D721Med (cell line): ENCODE measurements at regions not wholly inside any gene's neighbourhood (a gene's known extent, or its start where the extent isn't known, plus 50 kb on each side); places are given as distances from the start of the nearest gene placed in this dataset.
"Not testable (repeated sequence)": the region's sequence is repeated elsewhere in the genome, so short reads cannot be mapped to it uniquely, and the experiment has no call there.

Experiments used
- DNase-seq: peaks from one replicate; pipeline ENCODE4 v3.0.0; 2011; ENCODE audit warnings: low spot score; ENCODE audit not compliant: insufficient read length
- FAIRE-seq: peaks from 2 replicates; lab custom pipeline; 2011; peaks lifted over from hg19 to GRCh38; lab: Jason Lieb, UNC
- TF ChIP-seq, protein P1 (sequence below): IDR thresholded peaks from 2 replicates; pipeline ENCODE4 v1.5.1; 2012; ENCODE audit warnings: mild to moderate bottlenecking, control low read depth; ENCODE audit not compliant: insufficient read depth; ENCODE audit errors: missing control alignments

DNA sequence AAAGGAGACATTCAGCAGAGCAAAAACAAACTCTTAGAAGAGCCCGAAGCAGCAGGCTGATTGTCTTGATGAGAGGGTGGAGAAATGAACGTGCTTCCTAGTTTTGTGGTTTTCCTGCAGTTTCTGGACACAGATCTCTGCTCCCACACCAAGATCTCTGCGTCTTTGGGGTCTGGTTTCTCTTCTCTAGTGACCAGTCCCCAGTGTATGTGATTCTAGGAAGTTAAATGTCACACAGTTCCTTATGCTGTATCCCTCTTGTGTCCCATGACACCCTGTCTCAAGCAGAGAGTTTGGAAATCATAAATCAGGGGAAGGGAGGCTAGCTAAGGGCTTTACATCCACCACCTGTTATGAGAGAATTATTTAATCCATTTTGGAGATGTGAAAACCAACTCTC lies 55.4 kb upstream of the KLF14 start:
- no peak for FAIRE-seq
- TF ChIP-seq, protein P1, sequence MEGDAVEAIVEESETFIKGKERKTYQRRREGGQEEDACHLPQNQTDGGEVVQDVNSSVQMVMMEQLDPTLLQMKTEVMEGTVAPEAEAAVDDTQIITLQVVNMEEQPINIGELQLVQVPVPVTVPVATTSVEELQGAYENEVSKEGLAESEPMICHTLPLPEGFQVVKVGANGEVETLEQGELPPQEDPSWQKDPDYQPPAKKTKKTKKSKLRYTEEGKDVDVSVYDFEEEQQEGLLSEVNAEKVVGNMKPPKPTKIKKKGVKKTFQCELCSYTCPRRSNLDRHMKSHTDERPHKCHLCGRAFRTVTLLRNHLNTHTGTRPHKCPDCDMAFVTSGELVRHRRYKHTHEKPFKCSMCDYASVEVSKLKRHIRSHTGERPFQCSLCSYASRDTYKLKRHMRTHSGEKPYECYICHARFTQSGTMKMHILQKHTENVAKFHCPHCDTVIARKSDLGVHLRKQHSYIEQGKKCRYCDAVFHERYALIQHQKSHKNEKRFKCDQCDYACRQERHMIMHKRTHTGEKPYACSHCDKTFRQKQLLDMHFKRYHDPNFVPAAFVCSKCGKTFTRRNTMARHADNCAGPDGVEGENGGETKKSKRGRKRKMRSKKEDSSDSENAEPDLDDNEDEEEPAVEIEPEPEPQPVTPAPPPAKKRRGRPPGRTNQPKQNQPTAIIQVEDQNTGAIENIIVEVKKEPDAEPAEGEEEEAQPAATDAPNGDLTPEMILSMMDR = no peak

DNA sequence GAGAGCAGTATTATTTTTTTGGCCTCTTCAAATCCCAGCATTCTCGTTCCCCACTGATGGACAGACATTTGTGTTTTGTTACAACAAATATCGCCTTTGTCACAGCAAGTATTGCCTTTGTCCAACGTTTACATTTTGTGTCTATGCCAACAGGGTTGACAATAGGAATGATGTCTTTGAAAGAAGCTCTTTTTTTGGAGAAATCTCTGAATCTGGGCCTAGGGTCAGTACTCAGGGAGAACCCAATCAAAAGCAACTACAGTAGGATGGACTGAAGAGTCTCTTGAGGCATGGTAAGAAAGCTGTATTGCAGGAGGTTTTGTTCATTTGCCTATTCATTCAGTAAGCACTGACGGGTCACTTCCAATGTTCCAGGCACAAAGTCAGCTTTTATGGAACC lies 57.7 kb upstream of the KLF14 start:
- DNase-seq = no peak
- no peak for FAIRE-seq
- TF ChIP-seq, protein P1 = no peak

More for the DNA sequence above, 55.4 kb upstream of the KLF14 start:
- no peak for DNase-seq

DNA sequence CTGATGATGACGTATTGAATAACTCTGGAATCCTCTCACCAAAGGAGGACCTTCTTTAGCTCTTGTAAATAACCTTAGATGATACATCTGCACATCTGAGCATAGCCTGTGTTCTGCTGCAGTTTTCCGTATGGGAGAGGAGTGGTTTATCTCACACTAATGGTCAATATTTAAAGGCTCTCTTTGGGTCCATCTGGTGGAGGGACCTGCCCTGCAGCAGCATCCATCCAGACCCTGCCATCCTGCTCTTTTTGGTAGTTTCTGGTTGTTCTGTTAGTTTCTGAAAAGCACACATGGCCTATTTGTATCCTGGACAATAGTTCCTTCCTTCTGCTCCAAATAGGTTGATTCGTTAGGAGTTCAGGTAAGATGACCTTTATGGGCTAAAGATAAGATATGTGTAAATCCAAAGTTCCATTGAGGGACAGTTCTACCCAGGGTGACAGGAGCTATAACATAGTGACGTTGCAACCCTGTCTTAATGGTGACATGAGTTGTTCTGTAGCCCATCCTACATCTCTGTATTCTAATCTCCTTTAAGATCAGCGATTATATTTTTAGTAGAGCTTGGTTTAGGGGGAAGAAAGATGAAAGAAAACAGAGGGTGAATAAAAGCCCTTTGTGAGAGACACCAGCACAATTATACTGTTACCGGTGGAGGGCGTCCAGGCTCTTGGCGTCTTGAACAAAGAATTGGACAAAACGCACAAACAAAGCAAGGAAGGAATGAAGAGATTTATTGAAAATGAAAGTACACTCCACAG lies 60.0 kb upstream of the KLF14 start:
- TF ChIP-seq, protein P1 = no peak
- FAIRE-seq (no peak), DNase-seq (no peak)

DNA sequence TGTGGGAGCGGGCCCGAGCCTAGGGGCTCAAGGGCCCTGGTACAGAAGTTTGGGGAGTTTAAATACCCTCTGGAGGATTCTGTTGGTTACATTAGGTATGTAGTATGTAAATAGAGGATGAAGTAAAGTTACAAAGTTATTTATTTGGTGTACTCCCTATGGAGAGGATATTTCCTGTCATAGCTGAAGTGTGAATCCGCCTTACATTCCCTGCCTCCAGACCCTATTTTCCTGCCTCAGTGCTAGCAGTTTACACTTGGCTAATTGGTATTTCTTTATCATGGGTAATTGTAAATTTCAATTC lies 60.6 kb upstream of the KLF14 start:
- TF ChIP-seq, protein P1 = no peak
- DNase-seq (no peak), FAIRE-seq (no peak)

DNA sequence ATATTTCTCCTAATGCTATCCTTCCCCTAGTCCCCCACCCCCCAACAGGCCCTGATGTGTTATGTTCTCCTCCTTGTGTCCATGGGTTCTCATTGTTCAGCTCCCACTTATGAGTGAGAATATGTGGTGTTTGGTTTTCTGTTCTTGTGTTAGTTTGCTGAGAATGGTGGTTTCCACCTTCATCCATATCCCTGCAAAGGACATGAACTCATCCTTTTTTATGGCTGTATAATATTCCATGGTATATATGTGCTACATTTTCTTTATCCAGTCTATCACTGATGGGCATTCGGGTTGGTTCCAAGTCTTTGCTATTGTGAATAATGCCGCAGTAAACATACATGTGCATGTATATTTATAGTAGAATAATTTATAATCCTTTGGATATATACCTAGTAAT lies 62.4 kb upstream of the KLF14 start:
- not testable (repeated sequence) for FAIRE-seq

DNA sequence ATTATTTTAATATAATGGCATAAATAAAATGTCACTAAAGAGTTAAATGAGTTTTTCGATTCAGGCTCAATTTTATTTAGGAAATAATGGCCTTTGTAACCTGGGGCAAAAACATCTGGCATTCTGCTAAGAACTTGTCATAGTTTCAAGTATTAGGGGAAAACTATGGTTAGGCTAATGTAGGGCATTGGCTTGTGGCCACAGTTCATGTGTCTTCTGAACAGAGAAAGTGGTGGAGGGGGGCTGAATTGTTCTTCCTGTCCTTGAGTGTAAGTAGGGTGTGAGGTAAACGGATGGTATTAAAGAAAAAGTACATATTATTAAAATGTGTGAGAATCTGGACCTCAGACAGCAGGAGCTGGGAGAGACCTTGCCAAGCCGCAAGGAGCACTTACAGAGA lies 69.1 kb upstream of the KLF14 start:
- TF ChIP-seq, protein P1 = no peak
- FAIRE-seq (no peak), DNase-seq (no peak)

More for the DNA sequence above, 62.4 kb upstream of the KLF14 start:
- not testable (repeated sequence) for DNase-seq

DNA sequence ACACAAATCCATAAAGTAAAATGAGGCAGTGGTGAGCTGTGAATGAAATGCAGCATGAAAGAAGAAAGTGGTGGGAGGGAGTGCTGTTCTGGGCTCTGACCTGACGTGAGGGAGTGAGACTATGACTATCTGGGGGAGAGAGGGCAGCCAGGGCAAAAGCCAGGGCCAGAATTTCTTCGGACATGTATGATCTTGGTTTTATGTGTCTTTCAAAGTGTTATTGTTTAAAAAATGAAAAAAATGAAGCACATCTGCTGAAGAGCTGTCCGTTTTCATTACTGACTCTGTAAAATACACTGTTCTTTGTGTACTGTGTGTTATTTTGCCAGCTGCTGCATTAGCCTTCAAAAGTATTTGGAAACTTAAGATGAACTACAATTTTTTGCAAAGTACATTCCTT lies 70.2 kb upstream of the KLF14 start:
- FAIRE-seq (no peak), DNase-seq (no peak)
- TF ChIP-seq, protein P1 = no peak

DNA sequence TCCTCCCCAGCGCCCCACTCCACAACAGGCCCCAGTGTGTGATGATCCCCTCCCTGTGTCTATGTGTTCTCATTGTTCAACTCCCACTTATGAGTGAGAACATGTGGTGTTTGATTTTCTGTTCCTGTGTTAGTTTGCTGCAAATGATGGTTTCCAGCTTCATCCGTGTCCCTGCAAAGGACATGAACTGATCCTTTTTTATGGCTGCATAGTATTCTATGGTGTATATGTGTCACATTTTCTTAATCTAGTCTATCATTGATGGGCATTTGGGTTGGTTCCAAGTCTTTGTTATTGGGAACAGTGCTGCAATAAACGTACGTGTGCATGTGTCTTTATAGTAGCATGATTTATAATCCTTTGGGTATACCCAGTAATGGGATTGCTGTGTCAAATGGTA lies 78.8 kb upstream of the KLF14 start:
- not testable (repeated sequence) for DNase-seq, FAIRE-seq
